ENCODE measurements at regions not wholly inside any gene's neighbourhood (a gene's known extent, or its start where the extent isn't known, plus 50 kb on each side); places are given as distances from the start of the nearest gene placed in this dataset.
"Not testable (repeated sequence)": the region's sequence is repeated elsewhere in the genome, so short reads cannot be mapped to it uniquely, and the experiment has no call there.

- Histone ChIP-seq H3K4me1 (ENCODE audit: control insufficient read depth, insufficient read depth, low read length, unreplicated experiment) (no peaks in the 10 kb centered on the region), H3K27me3 (ENCODE audit: insufficient read depth, low read length) (peaks cover 17% of the 10 kb centered on the region), H3K36me3 (ENCODE audit: insufficient read depth, low read length) (no peaks in the 10 kb centered on the region), H2AFZ (ENCODE audit: low read length, unreplicated experiment) (peak overlapping the region; percentile 46), H3K79me2 (ENCODE audit: control insufficient read depth, insufficient read depth, low read length, unreplicated experiment) (no peaks in the 10 kb centered on the region), H3K27ac (ENCODE audit: low read depth, low read length) (no peak overlapping the region), H3K4me3 (ENCODE audit: low read depth, low read length) (peak overlapping the region; percentile 82)
Measured at GRCh38 chr6:27616328-27617045, 143.6 kb upstream of the ZNF184 start.

- H3K27me3 ChIP-seq (ENCODE audit: insufficient read depth, low read length) = peaks cover 14% of the 10 kb centered on the region
Measured at GRCh38 chr6:27611451-27611850, 138.5 kb upstream of the ZNF184 start.

GRCh38 chr6:27608916-27609883 is 136.3 kb upstream of the ZNF184 start:
- Histone ChIP-seq H2AFZ (ENCODE audit: low read length, unreplicated experiment) (no peak overlapping the region), H3K4me1 (ENCODE audit: control insufficient read depth, insufficient read depth, low read length, unreplicated experiment) (no peaks in the 10 kb centered on the region), H3K27ac (ENCODE audit: low read depth, low read length) (no peak overlapping the region), H3K27me3 (ENCODE audit: insufficient read depth, low read length) (peaks cover 14% of the 10 kb centered on the region), H3K4me3 (ENCODE audit: low read depth, low read length) (no peak overlapping the region), H3K79me2 (ENCODE audit: control insufficient read depth, insufficient read depth, low read length, unreplicated experiment) (no peaks in the 10 kb centered on the region), H3K36me3 (ENCODE audit: insufficient read depth, low read length) (no peaks in the 10 kb centered on the region)

More at GRCh38 chr6:27611451-27611850, 138.5 kb upstream of the ZNF184 start:
- Histone ChIP-seq H3K36me3 (ENCODE audit: insufficient read depth, low read length) (no peaks in the 10 kb centered on the region), H3K4me3 (ENCODE audit: low read depth, low read length) (no peak overlapping the region), H3K4me1 (ENCODE audit: control insufficient read depth, insufficient read depth, low read length, unreplicated experiment) (no peaks in the 10 kb centered on the region), H3K27ac (ENCODE audit: low read depth, low read length) (no peak overlapping the region), H3K79me2 (ENCODE audit: control insufficient read depth, insufficient read depth, low read length, unreplicated experiment) (no peaks in the 10 kb centered on the region), H2AFZ (ENCODE audit: low read length, unreplicated experiment) (no peak overlapping the region)

GRCh38 chr6:27605401-27606342 is 132.8 kb upstream of the ZNF184 start:
- Histone ChIP-seq H3K79me2 (ENCODE audit: control insufficient read depth, insufficient read depth, low read length, unreplicated experiment) (no peaks in the 10 kb centered on the region), H3K27ac (ENCODE audit: low read depth, low read length) (peak overlapping the region; percentile 52), H3K27me3 (ENCODE audit: insufficient read depth, low read length) (0 out of 2 replicates have a peak, but pooled peaks cover under 1% of the 10 kb centered on the region), H3K36me3 (ENCODE audit: insufficient read depth, low read length) (no peaks in the 10 kb centered on the region), H2AFZ (ENCODE audit: low read length, unreplicated experiment) (peak overlapping the region; percentile 97), H3K4me1 (ENCODE audit: control insufficient read depth, insufficient read depth, low read length, unreplicated experiment) (peaks cover 3% of the 10 kb centered on the region), H3K4me3 (ENCODE audit: low read depth, low read length) (peak overlapping the region; percentile 94)

- peak overlapping the region; percentile 49 for H3K27ac ChIP-seq (ENCODE audit: low read depth, low read length)
- H2AFZ ChIP-seq (ENCODE audit: low read length, unreplicated experiment) = peak overlapping the region; percentile 69
- no peaks in the 10 kb centered on the region for H3K36me3 ChIP-seq (ENCODE audit: insufficient read depth, low read length)
- H3K79me2 ChIP-seq (ENCODE audit: control insufficient read depth, insufficient read depth, low read length, unreplicated experiment) = no peaks in the 10 kb centered on the region
- peak overlapping the region; percentile 94 for H3K4me3 ChIP-seq (ENCODE audit: low read depth, low read length)
- H3K4me1 ChIP-seq (ENCODE audit: control insufficient read depth, insufficient read depth, low read length, unreplicated experiment) = peaks cover 3% of the 10 kb centered on the region
- no peaks in the 10 kb centered on the region for H3K27me3 ChIP-seq (ENCODE audit: insufficient read depth, low read length)
Measured at GRCh38 chr6:27604986-27605385, 132.1 kb upstream of the ZNF184 start.

- Histone ChIP-seq H3K27me3 (ENCODE audit: insufficient read depth, low read length) (peaks cover 30% of the 10 kb centered on the region), H3K4me3 (ENCODE audit: low read depth, low read length) (peak overlapping the region; percentile 69), H3K36me3 (ENCODE audit: insufficient read depth, low read length) (no peaks in the 10 kb centered on the region), H3K79me2 (ENCODE audit: control insufficient read depth, insufficient read depth, low read length, unreplicated experiment) (no peaks in the 10 kb centered on the region), H3K4me1 (ENCODE audit: control insufficient read depth, insufficient read depth, low read length, unreplicated experiment) (peaks cover 3% of the 10 kb centered on the region), H3K27ac (ENCODE audit: low read depth, low read length) (no peak overlapping the region), H2AFZ (ENCODE audit: low read length, unreplicated experiment) (peak overlapping the region; percentile 10)
Measured at GRCh38 chr6:27601668-27602254, 128.9 kb upstream of the ZNF184 start.

GRCh38 chr6:27599859-27600532 is 127.1 kb upstream of the ZNF184 start:
- Histone ChIP-seq H3K4me1 (ENCODE audit: control insufficient read depth, insufficient read depth, low read length, unreplicated experiment) (peaks cover 3% of the 10 kb centered on the region), H3K27ac (ENCODE audit: low read depth, low read length) (no peak overlapping the region), H3K79me2 (ENCODE audit: control insufficient read depth, insufficient read depth, low read length, unreplicated experiment) (no peaks in the 10 kb centered on the region), H2AFZ (ENCODE audit: low read length, unreplicated experiment) (no peak overlapping the region), H3K4me3 (ENCODE audit: low read depth, low read length) (no peak overlapping the region), H3K27me3 (ENCODE audit: insufficient read depth, low read length) (peaks cover 46% of the 10 kb centered on the region), H3K36me3 (ENCODE audit: insufficient read depth, low read length) (no peaks in the 10 kb centered on the region)

- peaks cover 63% of the 10 kb centered on the region for H3K27me3 ChIP-seq (ENCODE audit: insufficient read depth, low read length)
- not testable (repeated sequence) for H3K27ac ChIP-seq (ENCODE audit: low read depth, low read length); H3K4me3 ChIP-seq (ENCODE audit: low read depth, low read length); H3K4me1 ChIP-seq (ENCODE audit: control insufficient read depth, insufficient read depth, low read length, unreplicated experiment); H2AFZ ChIP-seq (ENCODE audit: low read length, unreplicated experiment); H3K79me2 ChIP-seq (ENCODE audit: control insufficient read depth, insufficient read depth, low read length, unreplicated experiment); H3K36me3 ChIP-seq (ENCODE audit: insufficient read depth, low read length)
Measured at GRCh38 chr6:27597031-27597567, 124.2 kb upstream of the ZNF184 start.

- Histone ChIP-seq H3K36me3 (ENCODE audit: insufficient read depth, low read length) (no peaks in the 10 kb centered on the region), H3K79me2 (ENCODE audit: control insufficient read depth, insufficient read depth, low read length, unreplicated experiment) (no peaks in the 10 kb centered on the region), H3K4me1 (ENCODE audit: control insufficient read depth, insufficient read depth, low read length, unreplicated experiment) (no peaks in the 10 kb centered on the region), H2AFZ (ENCODE audit: low read length, unreplicated experiment) (no peak overlapping the region), H3K27me3 (ENCODE audit: insufficient read depth, low read length) (peaks cover 54% of the 10 kb centered on the region), H3K27ac (ENCODE audit: low read depth, low read length) (no peak overlapping the region), H3K4me3 (ENCODE audit: low read depth, low read length) (no peak overlapping the region)
Measured at GRCh38 chr6:27593861-27594260, 121.0 kb upstream of the ZNF184 start.
